Fibroblast of lung (primary cell): ENCODE measurements at regions not wholly inside any gene's neighbourhood (a gene's known extent, or its start where the extent isn't known, plus 50 kb on each side); places are given as distances from the start of the nearest gene placed in this dataset.

Experiments used
- EZH2 ChIP-seq: IDR thresholded peaks from 2 replicates; pipeline ENCODE4 v1.5.1; 2012; ENCODE audit warnings: low read length, control low read depth, mild to moderate bottlenecking; ENCODE audit errors: missing control alignments
- TF ChIP-seq, protein P1 (sequence below), 2 donors: IDR thresholded peaks in 1 of 2; conservative IDR thresholded peaks in 1 of 2; 1 replicate in 1 of 2; 2 replicates in 1 of 2; pipeline ENCODE4 v1.5.1; 2011 to 2012; ENCODE audit warnings: low read length in 2 of 2, control low read depth in 1 of 2, inconsistent platforms in 1 of 2, low read depth in 1 of 2, mild to moderate bottlenecking in 1 of 2

DNA sequence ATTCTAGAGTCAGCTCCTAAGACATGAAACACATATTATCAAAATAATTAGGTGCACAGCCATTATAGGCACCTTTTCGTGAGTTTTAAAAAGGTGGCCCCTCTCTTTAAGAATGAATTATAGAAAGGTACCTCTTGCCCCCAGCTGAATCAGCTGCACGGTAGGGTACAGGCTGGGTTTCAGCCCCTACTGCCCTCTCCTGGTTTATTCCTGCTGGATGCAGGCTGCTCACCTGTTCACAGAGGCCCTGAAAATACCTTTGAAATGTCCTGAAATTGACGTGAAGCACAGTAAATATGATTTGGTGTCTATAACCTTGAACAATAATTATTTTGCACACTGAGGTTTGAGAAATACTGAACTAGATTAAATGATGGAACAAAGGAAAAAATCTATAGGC lies 504.8 kb upstream of the SGCD start:
- TF ChIP-seq, protein P1, sequence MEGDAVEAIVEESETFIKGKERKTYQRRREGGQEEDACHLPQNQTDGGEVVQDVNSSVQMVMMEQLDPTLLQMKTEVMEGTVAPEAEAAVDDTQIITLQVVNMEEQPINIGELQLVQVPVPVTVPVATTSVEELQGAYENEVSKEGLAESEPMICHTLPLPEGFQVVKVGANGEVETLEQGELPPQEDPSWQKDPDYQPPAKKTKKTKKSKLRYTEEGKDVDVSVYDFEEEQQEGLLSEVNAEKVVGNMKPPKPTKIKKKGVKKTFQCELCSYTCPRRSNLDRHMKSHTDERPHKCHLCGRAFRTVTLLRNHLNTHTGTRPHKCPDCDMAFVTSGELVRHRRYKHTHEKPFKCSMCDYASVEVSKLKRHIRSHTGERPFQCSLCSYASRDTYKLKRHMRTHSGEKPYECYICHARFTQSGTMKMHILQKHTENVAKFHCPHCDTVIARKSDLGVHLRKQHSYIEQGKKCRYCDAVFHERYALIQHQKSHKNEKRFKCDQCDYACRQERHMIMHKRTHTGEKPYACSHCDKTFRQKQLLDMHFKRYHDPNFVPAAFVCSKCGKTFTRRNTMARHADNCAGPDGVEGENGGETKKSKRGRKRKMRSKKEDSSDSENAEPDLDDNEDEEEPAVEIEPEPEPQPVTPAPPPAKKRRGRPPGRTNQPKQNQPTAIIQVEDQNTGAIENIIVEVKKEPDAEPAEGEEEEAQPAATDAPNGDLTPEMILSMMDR (conservative IDR thresholded peaks at IDR 0.05 in 1 of 2, IDR thresholded peaks at IDR 0.05 in 1 of 2; ENCODE audit: low read depth in 1 of 2, low read length in 2 of 2): no peak
- no peak for TF ChIP-seq EZH2
